ENCODE measurements at regions not wholly inside any gene's neighbourhood (a gene's known extent, or its start where the extent isn't known, plus 50 kb on each side); places are given as distances from the start of the nearest gene placed in this dataset.

DNA sequence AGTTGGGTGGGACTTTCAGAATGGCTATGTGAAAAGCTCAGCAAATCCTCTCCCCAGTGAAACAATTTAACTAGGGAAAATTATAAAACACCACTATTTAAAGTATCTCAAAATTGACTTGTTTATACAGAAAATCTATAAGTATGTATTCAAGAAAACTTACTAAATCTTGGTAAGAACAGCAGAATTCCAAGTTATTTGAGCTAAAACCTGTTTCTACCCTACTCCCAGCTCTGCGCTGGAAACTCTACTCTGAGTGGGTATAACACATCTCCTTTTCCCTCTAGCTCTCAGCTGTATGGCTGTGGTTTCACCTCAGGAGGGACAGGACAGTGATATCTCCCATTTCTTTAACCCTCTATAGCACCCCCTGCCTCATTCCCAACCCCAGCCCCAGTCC, 295.2 kb upstream of the POGK start:
- ChIA-PET POLR2A (no interaction called here), CTCF (no interaction called here)
- H3K27me3 ChIP-seq (ENCODE audit: control insufficient read depth, insufficient read depth, low read length), result no peaks in the 10 kb centered on the region
- no peak for DNase-seq (ENCODE audit: low read depth, low spot score)
- TF ChIP-seq, protein P1, sequence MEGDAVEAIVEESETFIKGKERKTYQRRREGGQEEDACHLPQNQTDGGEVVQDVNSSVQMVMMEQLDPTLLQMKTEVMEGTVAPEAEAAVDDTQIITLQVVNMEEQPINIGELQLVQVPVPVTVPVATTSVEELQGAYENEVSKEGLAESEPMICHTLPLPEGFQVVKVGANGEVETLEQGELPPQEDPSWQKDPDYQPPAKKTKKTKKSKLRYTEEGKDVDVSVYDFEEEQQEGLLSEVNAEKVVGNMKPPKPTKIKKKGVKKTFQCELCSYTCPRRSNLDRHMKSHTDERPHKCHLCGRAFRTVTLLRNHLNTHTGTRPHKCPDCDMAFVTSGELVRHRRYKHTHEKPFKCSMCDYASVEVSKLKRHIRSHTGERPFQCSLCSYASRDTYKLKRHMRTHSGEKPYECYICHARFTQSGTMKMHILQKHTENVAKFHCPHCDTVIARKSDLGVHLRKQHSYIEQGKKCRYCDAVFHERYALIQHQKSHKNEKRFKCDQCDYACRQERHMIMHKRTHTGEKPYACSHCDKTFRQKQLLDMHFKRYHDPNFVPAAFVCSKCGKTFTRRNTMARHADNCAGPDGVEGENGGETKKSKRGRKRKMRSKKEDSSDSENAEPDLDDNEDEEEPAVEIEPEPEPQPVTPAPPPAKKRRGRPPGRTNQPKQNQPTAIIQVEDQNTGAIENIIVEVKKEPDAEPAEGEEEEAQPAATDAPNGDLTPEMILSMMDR (IDR thresholded peaks at IDR 0.05; ENCODE audit: low read depth, low read length), result no peak
- H3K4me3 ChIP-seq (ENCODE audit: low read depth, low read length), result no peak overlapping the region
- H3K9me3 ChIP-seq (ENCODE audit: control insufficient read depth, insufficient read depth, low read length), result peaks cover 8% of the 10 kb centered on the region; the same call in 1 of the 2 replicates
- no peak overlapping the region for H3K27ac ChIP-seq (ENCODE audit: low read depth, low read length)

DNA sequence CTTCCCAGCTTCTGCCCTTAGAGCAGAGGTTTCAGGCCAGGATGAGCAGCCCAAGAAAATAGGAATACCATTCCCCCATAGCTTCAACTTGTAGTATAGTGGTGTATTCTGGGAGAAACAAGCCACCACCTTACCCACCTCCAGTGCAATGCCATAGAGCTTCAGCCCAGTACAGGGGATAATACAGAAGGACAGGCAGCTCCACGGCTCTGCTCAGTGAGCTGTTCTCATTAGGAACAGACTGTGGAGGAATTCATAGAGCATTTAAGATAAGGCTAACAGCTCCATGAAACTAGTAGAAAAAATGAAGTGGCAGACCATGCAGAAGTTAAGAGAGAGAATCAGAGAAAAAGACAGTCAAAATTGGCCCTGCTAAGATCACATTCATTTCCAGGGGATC, 294.7 kb upstream of the POGK start:
- Histone ChIP-seq H3K27ac (ENCODE audit: low read depth, low read length) (no peak overlapping the region), H3K9me3 (ENCODE audit: control insufficient read depth, insufficient read depth, low read length) (peaks cover 8% of the 10 kb centered on the region; the same call in 1 of the 2 replicates), H3K4me3 (ENCODE audit: low read depth, low read length) (no peak overlapping the region), H3K27me3 (ENCODE audit: control insufficient read depth, insufficient read depth, low read length) (no peaks in the 10 kb centered on the region)
- ChIA-PET CTCF (no interaction called here), POLR2A (no interaction called here)
- TF ChIP-seq, protein P1 (IDR thresholded peaks at IDR 0.05; ENCODE audit: low read depth, low read length), result no peak
- DNase-seq (ENCODE audit: low read depth, low spot score), result no peak

DNA sequence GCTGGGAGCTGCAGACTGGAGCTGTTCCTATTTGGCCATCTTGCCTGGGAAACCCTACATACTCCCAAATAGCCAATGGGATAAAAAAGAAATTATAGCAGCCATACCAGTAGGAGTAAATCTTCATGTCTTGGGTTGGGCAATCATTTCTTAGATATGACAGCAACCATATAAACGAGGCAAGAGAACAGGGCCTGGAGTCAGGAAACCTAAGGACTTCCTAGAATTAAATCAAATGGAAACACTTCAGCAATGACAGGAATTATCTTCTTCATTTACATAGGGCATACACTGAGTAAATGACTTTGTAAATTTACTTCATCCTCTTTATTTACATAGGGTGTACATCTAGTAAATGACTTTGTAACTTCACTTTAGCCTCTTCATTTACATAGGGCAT, 286.6 kb upstream of the POGK start:
- ChIA-PET CTCF (no interaction called here), POLR2A (no interaction called here)
- H3K27ac ChIP-seq (ENCODE audit: low read depth, low read length), result no peak overlapping the region
- peaks cover 18% of the 10 kb centered on the region for H3K9me3 ChIP-seq (ENCODE audit: control insufficient read depth, insufficient read depth, low read length)
- no peak overlapping the region for H3K4me3 ChIP-seq (ENCODE audit: low read depth, low read length)
- DNase-seq (ENCODE audit: low read depth, low spot score), result no peak
- no peaks in the 10 kb centered on the region for H3K27me3 ChIP-seq (ENCODE audit: control insufficient read depth, insufficient read depth, low read length)
- TF ChIP-seq, protein P1 (IDR thresholded peaks at IDR 0.05; ENCODE audit: low read depth, low read length), result no peak

DNA sequence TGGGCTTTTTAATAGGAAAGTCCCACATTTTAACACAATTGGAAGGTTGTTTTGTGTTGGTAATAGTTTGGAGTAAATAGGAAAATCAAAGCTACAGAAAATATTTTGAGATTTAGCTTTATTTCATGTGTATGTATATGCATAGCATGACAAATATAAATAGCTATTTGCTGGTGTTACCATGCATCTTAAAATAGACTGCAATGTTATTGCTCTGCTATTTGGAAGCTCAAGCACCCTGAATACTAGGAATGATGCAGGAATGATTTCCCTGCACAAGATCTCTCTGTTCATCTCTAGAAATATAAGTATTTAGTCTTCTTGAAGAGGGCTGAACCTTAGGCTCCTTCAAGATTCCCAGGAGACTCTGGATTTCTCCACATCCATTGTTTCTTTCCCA, 268.3 kb upstream of the POGK start:
- ChIA-PET POLR2A (no interaction called here), CTCF (no interaction called here)
- Histone ChIP-seq H3K27ac (ENCODE audit: low read depth, low read length) (no peak overlapping the region), H3K27me3 (ENCODE audit: control insufficient read depth, insufficient read depth, low read length) (no peaks in the 10 kb centered on the region), H3K4me3 (ENCODE audit: low read depth, low read length) (no peak overlapping the region), H3K9me3 (ENCODE audit: control insufficient read depth, insufficient read depth, low read length) (no peaks in the 10 kb centered on the region; the same call in 1 of the 2 replicates)
- DNase-seq (ENCODE audit: low read depth, low spot score), result no peak
- TF ChIP-seq, protein P1 (IDR thresholded peaks at IDR 0.05; ENCODE audit: low read depth, low read length), result no peak

DNA sequence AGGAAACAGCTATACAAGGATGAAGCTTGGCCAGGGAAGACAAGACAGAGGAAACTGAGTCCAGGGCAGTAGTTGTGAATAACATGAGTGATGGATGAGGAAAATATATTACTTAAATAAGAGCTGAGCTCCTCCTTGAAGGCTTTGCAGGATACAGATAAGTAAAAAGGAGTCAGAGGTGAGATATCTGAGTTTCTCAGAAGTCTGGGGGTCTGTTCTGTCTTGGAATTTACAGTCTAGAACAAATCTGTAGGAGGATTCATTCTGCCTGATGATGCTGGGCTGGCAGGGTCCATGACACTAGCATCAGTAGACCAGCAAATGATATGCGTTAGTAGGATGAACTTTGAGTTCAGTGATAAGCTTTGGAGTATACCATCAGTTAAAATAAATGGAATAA, 266.1 kb upstream of the POGK start:
- no peak for DNase-seq (ENCODE audit: low read depth, low spot score)
- Histone ChIP-seq H3K27ac (ENCODE audit: low read depth, low read length) (no peak overlapping the region), H3K27me3 (ENCODE audit: control insufficient read depth, insufficient read depth, low read length) (no peaks in the 10 kb centered on the region), H3K4me3 (ENCODE audit: low read depth, low read length) (no peak overlapping the region), H3K9me3 (ENCODE audit: control insufficient read depth, insufficient read depth, low read length) (no peaks in the 10 kb centered on the region; the same call in 1 of the 2 replicates)
- CTCF ChIA-PET, result no interaction called here
- POLR2A ChIA-PET, result no interaction called here
- TF ChIP-seq, protein P1 (IDR thresholded peaks at IDR 0.05; ENCODE audit: low read depth, low read length), result no peak

Measured in AG04450 (cell line).